ENCODE measurements at regions not wholly inside any gene's neighbourhood (a gene's known extent, or its start where the extent isn't known, plus 50 kb on each side); places are given as distances from the start of the nearest gene placed in this dataset.

DNA sequence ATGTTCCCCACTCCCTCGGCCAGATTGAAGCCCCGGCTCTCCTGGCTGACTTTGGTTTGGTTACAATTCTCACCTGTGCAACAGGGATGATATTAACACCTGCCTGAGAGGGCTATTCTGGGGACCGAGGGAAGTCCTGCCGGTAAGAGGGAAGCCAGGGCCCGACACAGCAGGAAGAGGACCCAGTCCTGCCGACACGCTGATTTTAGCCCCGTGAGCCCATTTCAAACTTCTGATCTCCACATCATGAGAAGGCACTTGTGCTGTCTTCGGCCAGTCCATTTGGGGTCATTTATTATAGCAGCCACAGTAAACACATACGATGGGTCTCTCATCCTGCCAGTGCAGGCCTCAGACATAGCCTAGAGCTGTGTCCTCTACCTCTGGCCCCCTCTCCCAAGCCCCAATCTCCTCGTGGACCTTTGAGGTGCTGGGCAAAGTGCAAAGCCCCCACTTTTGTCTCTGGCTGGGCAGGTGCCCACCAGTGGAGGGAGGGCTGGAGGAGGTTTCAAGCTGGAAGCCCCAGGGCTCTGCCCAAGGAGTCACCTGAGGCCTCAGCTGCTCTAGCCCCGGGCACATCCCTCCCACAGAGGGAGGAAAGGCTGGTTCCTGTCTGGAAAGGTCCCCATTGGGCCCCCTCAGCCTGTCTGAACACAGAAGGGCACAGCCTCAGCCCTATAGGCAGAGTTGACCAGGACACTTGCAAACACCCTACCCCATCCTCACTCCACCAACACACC is 59.1 kb upstream of the FGF3 start:
- H3K4me1 ChIP-seq (ENCODE audit: control insufficient read depth in 1 of 2, insufficient read depth in 2 of 2, low read length in 2 of 2) = no peaks in the 10 kb centered on the region
- no peak overlapping the region for H2AFZ ChIP-seq (ENCODE audit: low read depth, low read length, poor library complexity, severe bottlenecking)
- no peak for TF ChIP-seq ELF1 (IDR thresholded peaks at IDR 0.05; ENCODE audit: borderline replicate concordance, low read depth)
- no peaks in the 10 kb centered on the region for H3K9me3 ChIP-seq (ENCODE audit: control insufficient read depth in 1 of 2, insufficient read depth in 1 of 2, low read depth in 1 of 2, low read length in 2 of 2)
- ATAC-seq = no peak
- CTCF ChIA-PET = no interaction called here
- H3K4me2 ChIP-seq (ENCODE audit: low read length) = no peak overlapping the region
- POLR2A ChIA-PET = no interaction called here
- no peaks in the 10 kb centered on the region for H3K79me2 ChIP-seq (ENCODE audit: insufficient read depth, low read length)
- no peaks in the 10 kb centered on the region for H3K9me2 ChIP-seq (ENCODE audit: insufficient read depth)
- H3K27ac ChIP-seq (ENCODE audit: low read depth, low read length) = no peak overlapping the region
- H4K20me1 ChIP-seq (ENCODE audit: insufficient read depth) = no peaks in the 10 kb centered on the region
- no peak for DNase-seq (ENCODE audit: low read depth, low spot score)
- H3K9ac ChIP-seq (ENCODE audit: low read length) = no peak overlapping the region
- no peaks in the 10 kb centered on the region for H3K36me3 ChIP-seq (ENCODE audit: control insufficient read depth in 1 of 2, insufficient read depth in 2 of 2, low read length in 2 of 2)
- RAD21 ChIA-PET (ENCODE audit: low non-redundant PET in 1 of 2, low total read pairs in 2 of 2, uncharacterized antibody in 2 of 2, unreplicated experiment in 2 of 2) = no interaction called here
- no peak overlapping the region for H3K4me3 ChIP-seq (replicated peaks in 1 of 2; ENCODE audit: low read depth in 1 of 2, low read length in 2 of 2)
- no peaks in the 10 kb centered on the region for H3K27me3 ChIP-seq (ENCODE audit: insufficient read depth, low read length)
- BruUV-seq (replicated peaks) = no TSS peak
- intact Hi-C loops (cut with micrococcal nuclease) = no loop called here

DNA sequence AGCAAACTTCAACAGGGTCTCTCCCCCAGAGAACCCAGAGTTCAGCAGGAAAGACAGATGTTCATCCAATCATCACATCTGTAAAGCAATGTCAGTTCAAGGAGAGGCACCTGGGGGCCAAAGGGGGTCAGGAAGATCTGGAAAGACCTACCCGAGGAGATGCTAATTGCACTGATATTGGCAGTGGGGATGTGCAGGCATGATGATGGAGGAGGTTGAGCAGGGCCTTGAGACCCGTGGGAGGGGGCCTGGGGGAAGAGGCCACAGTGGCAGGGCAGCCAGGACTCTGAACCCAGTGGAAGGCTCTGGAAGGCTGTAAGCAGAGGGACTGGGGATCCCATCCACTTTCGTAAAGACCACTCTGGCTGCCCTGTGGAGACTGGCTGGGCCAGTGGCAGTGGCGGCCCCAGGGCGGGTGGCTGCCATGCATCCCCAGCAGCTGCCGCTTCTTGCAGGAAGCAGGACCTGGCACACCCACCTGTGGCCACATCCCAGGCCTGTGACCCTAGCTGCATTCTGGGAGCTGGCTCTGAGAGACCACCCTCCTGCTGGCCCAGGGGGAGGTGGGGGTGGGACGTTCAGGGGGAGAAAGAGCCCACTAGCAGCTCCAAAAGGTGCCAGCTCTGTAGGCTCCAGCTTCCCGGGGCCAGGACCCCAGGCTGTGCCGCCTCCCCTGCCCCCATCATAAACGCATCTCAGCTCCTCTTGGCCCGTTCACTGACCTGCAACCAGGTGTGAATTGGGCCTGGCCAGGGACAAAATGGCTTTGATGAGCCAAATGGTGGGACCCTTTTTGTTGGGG is 59.9 kb upstream of the FGF3 start:
- no peaks in the 10 kb centered on the region for H3K4me1 ChIP-seq (ENCODE audit: control insufficient read depth in 1 of 2, insufficient read depth in 2 of 2, low read length in 2 of 2)
- H3K4me2 ChIP-seq (ENCODE audit: low read length) = no peak overlapping the region
- no peak overlapping the region for H2AFZ ChIP-seq (ENCODE audit: low read depth, low read length, poor library complexity, severe bottlenecking)
- no peaks in the 10 kb centered on the region for H3K79me2 ChIP-seq (ENCODE audit: insufficient read depth, low read length)
- no peak for DNase-seq (ENCODE audit: low read depth, low spot score)
- intact Hi-C loops (cut with micrococcal nuclease) = no loop called here
- no peaks in the 10 kb centered on the region for H4K20me1 ChIP-seq (ENCODE audit: insufficient read depth)
- ChIA-PET RAD21 (ENCODE audit: low non-redundant PET in 1 of 2, low total read pairs in 2 of 2, uncharacterized antibody in 2 of 2, unreplicated experiment in 2 of 2) (no interaction called here), POLR2A (no interaction called here), CTCF (no interaction called here)
- H3K9ac ChIP-seq (ENCODE audit: low read length) = no peak overlapping the region
- H3K27me3 ChIP-seq (ENCODE audit: insufficient read depth, low read length) = no peaks in the 10 kb centered on the region
- no peaks in the 10 kb centered on the region for H3K36me3 ChIP-seq (ENCODE audit: control insufficient read depth in 1 of 2, insufficient read depth in 2 of 2, low read length in 2 of 2)
- ATAC-seq = no peak
- H3K9me2 ChIP-seq (ENCODE audit: insufficient read depth) = no peaks in the 10 kb centered on the region
- no peaks in the 10 kb centered on the region for H3K9me3 ChIP-seq (ENCODE audit: control insufficient read depth in 1 of 2, insufficient read depth in 1 of 2, low read depth in 1 of 2, low read length in 2 of 2)
- no TSS peak for BruUV-seq (replicated peaks)
- no peak overlapping the region for H3K4me3 ChIP-seq (replicated peaks in 1 of 2; ENCODE audit: low read depth in 1 of 2, low read length in 2 of 2)
- no peak overlapping the region for H3K27ac ChIP-seq (ENCODE audit: low read depth, low read length)
- TF ChIP-seq TCF7L2 (IDR thresholded peaks at IDR 0.05; ENCODE audit: borderline replicate concordance, extremely low read depth, insufficient read depth, insufficient read length) = no peak
- TF ChIP-seq CTCF (IDR thresholded peaks at IDR 0.05 in 2 of 3, conservative IDR thresholded peaks at IDR 0.05 in 1 of 3; ENCODE audit: borderline replicate concordance in 1 of 3, insufficient read depth in 1 of 3, low read depth in 2 of 3, low read length in 2 of 3) = no peak
- TF ChIP-seq, protein P1, sequence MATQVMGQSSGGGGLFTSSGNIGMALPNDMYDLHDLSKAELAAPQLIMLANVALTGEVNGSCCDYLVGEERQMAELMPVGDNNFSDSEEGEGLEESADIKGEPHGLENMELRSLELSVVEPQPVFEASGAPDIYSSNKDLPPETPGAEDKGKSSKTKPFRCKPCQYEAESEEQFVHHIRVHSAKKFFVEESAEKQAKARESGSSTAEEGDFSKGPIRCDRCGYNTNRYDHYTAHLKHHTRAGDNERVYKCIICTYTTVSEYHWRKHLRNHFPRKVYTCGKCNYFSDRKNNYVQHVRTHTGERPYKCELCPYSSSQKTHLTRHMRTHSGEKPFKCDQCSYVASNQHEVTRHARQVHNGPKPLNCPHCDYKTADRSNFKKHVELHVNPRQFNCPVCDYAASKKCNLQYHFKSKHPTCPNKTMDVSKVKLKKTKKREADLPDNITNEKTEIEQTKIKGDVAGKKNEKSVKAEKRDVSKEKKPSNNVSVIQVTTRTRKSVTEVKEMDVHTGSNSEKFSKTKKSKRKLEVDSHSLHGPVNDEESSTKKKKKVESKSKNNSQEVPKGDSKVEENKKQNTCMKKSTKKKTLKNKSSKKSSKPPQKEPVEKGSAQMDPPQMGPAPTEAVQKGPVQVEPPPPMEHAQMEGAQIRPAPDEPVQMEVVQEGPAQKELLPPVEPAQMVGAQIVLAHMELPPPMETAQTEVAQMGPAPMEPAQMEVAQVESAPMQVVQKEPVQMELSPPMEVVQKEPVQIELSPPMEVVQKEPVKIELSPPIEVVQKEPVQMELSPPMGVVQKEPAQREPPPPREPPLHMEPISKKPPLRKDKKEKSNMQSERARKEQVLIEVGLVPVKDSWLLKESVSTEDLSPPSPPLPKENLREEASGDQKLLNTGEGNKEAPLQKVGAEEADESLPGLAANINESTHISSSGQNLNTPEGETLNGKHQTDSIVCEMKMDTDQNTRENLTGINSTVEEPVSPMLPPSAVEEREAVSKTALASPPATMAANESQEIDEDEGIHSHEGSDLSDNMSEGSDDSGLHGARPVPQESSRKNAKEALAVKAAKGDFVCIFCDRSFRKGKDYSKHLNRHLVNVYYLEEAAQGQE (IDR thresholded peaks at IDR 0.05; ENCODE audit: low read depth) = no peak
- no peak for TF ChIP-seq SIN3A (IDR thresholded peaks at IDR 0.05; ENCODE audit: low read depth)
- no peak for TF ChIP-seq CEBPB (IDR thresholded peaks at IDR 0.05; ENCODE audit: low read depth)
- TF ChIP-seq POLR2A (IDR thresholded peaks at IDR 0.05; ENCODE audit: borderline replicate concordance, extremely low read depth, insufficient read depth, insufficient read length) = no peak
- no peak for TF ChIP-seq POLR2AphosphoS5 (IDR thresholded peaks at IDR 0.05; ENCODE audit: low read depth, low read length)
- TF ChIP-seq CBX3 (IDR thresholded peaks at IDR 0.05; ENCODE audit: low read depth) = no peak
- no peak for TF ChIP-seq ELF1 (IDR thresholded peaks at IDR 0.05; ENCODE audit: borderline replicate concordance, low read depth)
- no peak for TF ChIP-seq ATF3 (IDR thresholded peaks at IDR 0.05)
- no peak for TF ChIP-seq FOSL1 (IDR thresholded peaks at IDR 0.05; ENCODE audit: low read depth)
- no peak for TF ChIP-seq YY1 (IDR thresholded peaks at IDR 0.05; ENCODE audit: extremely low read depth, insufficient replicate concordance, low read depth, low read length)
- no peak for TF ChIP-seq EZH2 (IDR thresholded peaks at IDR 0.05)

Data from HCT116 (cell line).